Trophoblast cell (in vitro differentiated cells and primary cell): ENCODE measurements at regions not wholly inside any gene's neighbourhood (a gene's known extent, or its start where the extent isn't known, plus 50 kb on each side); places are given as distances from the start of the nearest gene placed in this dataset.
A peak's percentile ranks its signal among the peaks of the same experiment; 100 is the strongest.

Source experiments
- DNase-seq, 2 donors: peaks; one replicate each; pipeline ENCODE4 v3.0.0-alpha.2; 2016
- H2AFZ ChIP-seq: 2 replicates; pipeline ENCODE4 v1.6.1; 2013; ENCODE audit warnings: low read length, moderate library complexity, mild to moderate bottlenecking; ENCODE audit not compliant: insufficient read depth, poor library complexity
- H2AK5ac ChIP-seq: 2 replicates; pipeline ENCODE4 v1.6.1; 2013; ENCODE audit warnings: mild to moderate bottlenecking, low read length
- H2BK120ac ChIP-seq: 2 replicates; pipeline ENCODE4 v1.6.1; 2013; ENCODE audit warnings: low read length, mild to moderate bottlenecking, moderate library complexity; ENCODE audit not compliant: insufficient read depth, poor library complexity
- H2BK12ac ChIP-seq: 2 replicates; pipeline ENCODE4 v1.6.1; 2013; ENCODE audit warnings: mild to moderate bottlenecking, low read length, moderate library complexity
- H2BK5ac ChIP-seq: 2 replicates; pipeline ENCODE4 v1.6.1; 2013; ENCODE audit warnings: low read length, low read depth, moderate library complexity, mild to moderate bottlenecking; ENCODE audit not compliant: poor library complexity
- H3K14ac ChIP-seq: 2 replicates; pipeline ENCODE4 v1.6.1; 2013; ENCODE audit warnings: mild to moderate bottlenecking, low read length
- H3K18ac ChIP-seq: 2 replicates; pipeline ENCODE4 v1.6.1; 2013; ENCODE audit warnings: mild to moderate bottlenecking, low read length
- H3K23ac ChIP-seq: 2 replicates; pipeline ENCODE4 v1.6.1; 2013; ENCODE audit warnings: low read length
- H3K27ac ChIP-seq: 2 replicates; pipeline ENCODE4 v1.5.1; 2013; ENCODE audit warnings: low read depth, mild to moderate bottlenecking, inconsistent platforms, low read length, moderate library complexity
- H3K27me3 ChIP-seq: 2 replicates; pipeline ENCODE4 v1.6.1; 2013; ENCODE audit warnings: inconsistent platforms, mild to moderate bottlenecking, low read length, moderate library complexity; ENCODE audit not compliant: insufficient read depth
- H3K36me3 ChIP-seq, 2 experiments: 1 replicate in 1 of 2; 2 replicates in 1 of 2; pipeline ENCODE4 v1.6.1; 2013; ENCODE audit warnings: low read length in 2 of 2, mild to moderate bottlenecking in 2 of 2, moderate library complexity in 1 of 2; ENCODE audit not compliant: insufficient read depth in 2 of 2, control insufficient read depth in 1 of 2
- H3K4ac ChIP-seq: 2 replicates; pipeline ENCODE4 v1.6.1; 2013; ENCODE audit warnings: low read depth, mild to moderate bottlenecking, low read length, moderate library complexity
- H3K4me1 ChIP-seq, 2 experiments: 1 replicate in 1 of 2; 2 replicates in 1 of 2; pipeline ENCODE4 v1.6.1; 2013; ENCODE audit warnings: low read length in 2 of 2, mild to moderate bottlenecking in 2 of 2, moderate library complexity in 1 of 2; ENCODE audit not compliant: insufficient read depth in 2 of 2, control insufficient read depth in 1 of 2
- H3K4me2 ChIP-seq: 2 replicates; pipeline ENCODE4 v1.6.1; 2013; ENCODE audit warnings: inconsistent platforms, mild to moderate bottlenecking, low read length, moderate library complexity
- H3K4me3 ChIP-seq: 2 replicates; pipeline ENCODE4 v1.5.1; 2013; ENCODE audit warnings: mild to moderate bottlenecking, low read depth, low read length, inconsistent platforms
- H3K79me1 ChIP-seq: one replicate; pipeline ENCODE4 v1.6.1; 2013; ENCODE audit warnings: low read length
- H3K79me2 ChIP-seq: 2 replicates; pipeline ENCODE4 v1.6.1; 2013; ENCODE audit warnings: low read length, mild to moderate bottlenecking; ENCODE audit not compliant: control insufficient read depth, insufficient read depth, poor library complexity
- H3K9ac ChIP-seq: 2 replicates; pipeline ENCODE4 v1.6.1; 2013; ENCODE audit warnings: mild to moderate bottlenecking, low read length
- H3K9me3 ChIP-seq: 2 replicates; pipeline ENCODE4 v1.6.1; 2013; ENCODE audit warnings: low read depth, mild to moderate bottlenecking, control low read depth, inconsistent platforms, low read length; ENCODE audit not compliant: insufficient read depth
- H4K12ac ChIP-seq: 2 replicates; pipeline ENCODE4 v1.6.1; 2013; ENCODE audit warnings: low read depth, mild to moderate bottlenecking, low read length, moderate library complexity
- H4K8ac ChIP-seq: 2 replicates; pipeline ENCODE4 v1.6.1; 2013; ENCODE audit warnings: low read depth, mild to moderate bottlenecking, low read length, moderate library complexity
- H4K91ac ChIP-seq: one replicate; pipeline ENCODE4 v1.6.1; 2013; ENCODE audit warnings: low read depth, mild to moderate bottlenecking, low read length, moderate library complexity
- WGBS: extraction: QIAGEN DNeasy Blood & Tissue Kit; methylation state at CpG from one replicate; pipeline ENCODE4 v1.1.7; 2013; ENCODE audit warnings: missing lambda C conversion rate; ENCODE audit not compliant: insufficient read length, insufficient coverage; ENCODE audit errors: extremely low coverage; 5-methylcytosine and 5-hydroxymethylcytosine counted together

DNA sequence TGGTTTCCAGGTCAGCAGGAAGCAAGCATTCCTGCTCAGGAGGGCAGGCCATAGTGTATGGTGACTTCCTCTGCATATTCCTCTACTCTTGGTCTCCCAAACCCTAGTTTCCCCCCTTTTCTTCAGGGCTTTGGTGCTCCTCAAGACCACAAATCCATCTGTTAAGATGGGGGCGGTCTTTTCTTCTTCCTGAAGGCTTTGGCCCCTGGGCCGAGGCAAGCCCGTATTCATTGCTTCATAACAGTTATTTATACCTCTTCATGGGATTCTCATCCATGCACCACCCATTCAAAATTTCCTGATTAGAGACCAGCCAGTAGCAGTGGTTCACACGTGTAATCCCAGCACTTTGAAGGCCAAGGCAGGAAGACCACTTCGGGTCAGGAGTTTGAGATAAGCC, 62.1 kb upstream of the IL12A start:
- no CpG with 5 or more reads among the region's 5 CpGs for WGBS
- Histone ChIP-seq H3K27ac (no peak overlapping the region), H3K18ac (no peak overlapping the region), H2BK5ac (no peak overlapping the region), H2BK12ac (no peak overlapping the region), H3K79me2 (no peaks in the 10 kb centered on the region), H3K14ac (no peak overlapping the region), H2AFZ (no peak overlapping the region), H4K91ac (no peak overlapping the region), H3K4me1 (peaks cover 14 to 19% of the 10 kb centered on the region in 2 experiments), H2BK120ac (no peak overlapping the region), H4K8ac (no peak overlapping the region), H3K4me2 (no peak overlapping the region), H3K27me3 (no peaks in the 10 kb centered on the region), H3K9ac (no peak overlapping the region), H3K4me3 (no peak overlapping the region), H3K23ac (no peak overlapping the region), H3K79me1 (peaks cover 3% of the 10 kb centered on the region), H3K9me3 (no peaks in the 10 kb centered on the region), H4K12ac (no peak overlapping the region), H3K36me3 (no peaks in the 10 kb centered on the region), H2AK5ac (no peak overlapping the region), H3K4ac (no peak overlapping the region)
- DNase-seq: no peak

DNA sequence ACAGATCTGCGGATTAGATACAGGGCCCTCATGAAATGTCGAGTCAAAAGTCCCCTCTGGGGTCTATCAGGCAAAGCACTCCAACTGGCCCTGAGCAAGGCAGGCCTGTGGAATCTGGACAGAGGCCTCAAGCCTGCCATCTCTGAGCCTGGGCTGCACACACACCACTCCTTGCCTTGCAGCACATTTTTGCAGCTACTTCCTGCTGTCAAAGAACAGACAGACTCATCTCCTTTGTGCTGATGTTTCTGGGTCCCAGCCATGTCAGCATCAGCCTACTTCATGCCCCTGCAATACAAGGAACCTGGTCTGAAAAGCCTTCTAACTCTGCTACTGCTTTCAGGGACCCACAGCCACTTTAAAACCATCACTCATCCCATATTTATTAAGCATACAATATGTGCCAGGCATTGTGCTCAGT, 60.6 kb upstream of the IL12A start:
- H3K18ac ChIP-seq: no peak overlapping the region
- no peaks in the 10 kb centered on the region for H3K9me3 ChIP-seq
- H3K23ac ChIP-seq: no peak overlapping the region
- peak in 1 of 2 donors; percentile 10 for DNase-seq
- WGBS: no CpG with 5 or more reads among the region's 2 CpGs
- no peaks in the 10 kb centered on the region for H3K79me2 ChIP-seq
- H3K9ac ChIP-seq: no peak overlapping the region
- H2BK12ac ChIP-seq: no peak overlapping the region
- peak overlapping the region; percentile 66 for H3K27ac ChIP-seq
- no peak overlapping the region for H3K4me2 ChIP-seq
- no peak overlapping the region for H3K14ac ChIP-seq
- peaks cover 14 to 19% of the 10 kb centered on the region in 2 experiments for H3K4me1 ChIP-seq
- no peak overlapping the region for H2AK5ac ChIP-seq
- no peak overlapping the region for H3K4me3 ChIP-seq
- H4K8ac ChIP-seq: no peak overlapping the region
- no peak overlapping the region for H4K12ac ChIP-seq
- no peaks in the 10 kb centered on the region for H3K36me3 ChIP-seq
- H3K27me3 ChIP-seq: no peaks in the 10 kb centered on the region
- H2BK120ac ChIP-seq: no peak overlapping the region
- H4K91ac ChIP-seq: no peak overlapping the region
- no peak overlapping the region for H2AFZ ChIP-seq
- H2BK5ac ChIP-seq: no peak overlapping the region
- H3K4ac ChIP-seq: no peak overlapping the region
- peaks cover 3% of the 10 kb centered on the region for H3K79me1 ChIP-seq

DNA sequence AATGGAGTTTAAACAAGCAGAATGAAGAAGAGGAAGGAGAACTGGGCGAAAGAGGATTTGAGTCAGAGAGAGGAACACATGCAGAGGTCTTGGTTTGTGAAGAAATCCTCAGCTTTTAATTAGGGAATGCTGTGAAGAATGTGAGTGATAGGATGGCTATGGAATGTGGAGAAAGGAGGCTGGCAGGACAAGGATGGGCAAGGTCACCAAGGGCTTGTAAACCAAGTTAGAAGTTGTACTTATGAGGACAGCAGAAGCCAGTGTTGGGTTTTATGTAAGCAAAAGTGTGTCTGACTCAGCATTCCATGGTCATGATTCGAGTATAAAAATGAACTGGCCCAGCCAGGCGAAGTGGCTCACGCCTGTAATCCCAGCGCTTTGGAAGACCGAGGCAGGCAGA, 60.0 kb upstream of the IL12A start:
- Histone ChIP-seq H2AFZ (no peak overlapping the region), H2BK5ac (no peak overlapping the region), H3K79me1 (peaks cover 3% of the 10 kb centered on the region), H3K4me3 (no peak overlapping the region), H2AK5ac (no peak overlapping the region), H3K36me3 (no peaks in the 10 kb centered on the region), H3K18ac (no peak overlapping the region), H3K14ac (peak overlapping the region; percentile 19), H3K27ac (peak overlapping the region; percentile 45), H3K4ac (no peak overlapping the region), H4K8ac (no peak overlapping the region), H3K27me3 (no peaks in the 10 kb centered on the region), H2BK12ac (no peak overlapping the region), H3K79me2 (no peaks in the 10 kb centered on the region), H3K9me3 (no peaks in the 10 kb centered on the region), H3K4me1 (peaks cover 14 to 19% of the 10 kb centered on the region in 2 experiments), H2BK120ac (no peak overlapping the region), H3K4me2 (no peak overlapping the region), H3K23ac (no peak overlapping the region), H4K91ac (no peak overlapping the region), H3K9ac (no peak overlapping the region), H4K12ac (no peak overlapping the region)
- DNase-seq: peak; percentile 63 to 75
- WGBS: no CpG with 5 or more reads among the region's 6 CpGs

DNA sequence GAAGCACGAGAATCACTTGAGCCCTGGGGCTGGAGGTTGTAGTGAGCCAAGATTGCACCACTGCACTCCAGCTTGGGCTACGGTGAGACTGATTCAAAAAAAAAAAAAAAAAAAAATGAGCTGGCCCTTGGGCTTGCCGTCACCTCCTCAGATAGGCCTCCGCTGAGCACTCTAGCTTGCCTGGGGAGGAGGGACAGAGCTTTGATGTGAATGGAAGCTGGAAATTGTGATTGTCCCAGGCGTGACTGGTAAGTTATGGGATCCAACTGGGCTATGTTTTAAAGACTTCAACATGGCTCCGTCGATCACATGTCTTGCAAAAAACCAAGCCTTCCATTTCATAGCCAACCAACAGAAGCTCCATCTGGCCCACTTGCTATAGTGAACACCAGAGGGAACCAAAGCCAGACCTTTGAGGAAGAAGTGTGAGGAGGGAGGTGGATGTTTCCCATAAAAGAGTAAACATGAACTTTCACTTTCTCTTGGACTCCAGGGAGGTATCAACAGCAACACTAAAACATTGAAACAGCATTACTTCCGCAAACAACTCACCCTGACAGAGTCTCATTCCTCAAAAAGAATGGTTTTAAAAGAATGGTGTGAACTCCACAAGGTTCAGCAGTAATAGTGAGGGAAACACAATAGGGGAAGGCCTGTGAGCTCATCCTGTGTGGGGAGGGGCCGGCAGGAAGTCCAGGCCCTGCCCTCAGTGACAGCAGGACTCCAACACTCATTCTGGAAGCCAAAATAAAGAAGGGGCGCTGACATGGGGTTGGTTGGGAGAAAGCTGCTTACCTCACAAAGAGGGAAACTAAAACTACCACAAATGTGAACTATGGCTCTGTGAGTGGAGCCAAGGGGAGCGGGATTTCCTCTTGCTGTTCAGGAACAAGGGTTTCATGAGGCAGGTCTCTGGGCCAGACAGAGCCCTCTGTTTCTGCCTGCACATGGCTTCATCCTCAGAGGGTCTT, 59.2 kb upstream of the IL12A start:
- Histone ChIP-seq H3K36me3 (peaks cover 0 to 2% of the 10 kb centered on the region in 2 experiments), H4K12ac (no peak overlapping the region), H3K4me3 (no peak overlapping the region), H3K4me1 (peaks cover 14 to 19% of the 10 kb centered on the region in 2 experiments), H2BK120ac (no peak overlapping the region), H2BK12ac (no peak overlapping the region), H3K9ac (no peak overlapping the region), H3K23ac (no peak overlapping the region), H2AFZ (no peak overlapping the region), H3K27ac (no peak overlapping the region), H4K8ac (no peak overlapping the region), H3K18ac (no peak overlapping the region), H3K4ac (no peak overlapping the region), H2AK5ac (no peak overlapping the region), H3K9me3 (peaks cover 6% of the 10 kb centered on the region), H3K4me2 (no peak overlapping the region), H4K91ac (peak overlapping the region; percentile 22), H3K27me3 (no peaks in the 10 kb centered on the region), H3K14ac (peak overlapping the region; percentile 19), H2BK5ac (no peak overlapping the region), H3K79me2 (no peaks in the 10 kb centered on the region), H3K79me1 (peaks cover 3% of the 10 kb centered on the region)
- DNase-seq: peak; percentile 20 to 61
- WGBS: no CpG with 5 or more reads among the region's 11 CpGs
